ENCODE measurements at regions not wholly inside any gene's neighbourhood (a gene's known extent, or its start where the extent isn't known, plus 50 kb on each side); places are given as distances from the start of the nearest gene placed in this dataset.

- TF ChIP-seq CTCF (IDR thresholded peaks at IDR 0.05; ENCODE audit: insufficient read depth, low read length, poor library complexity, severe bottlenecking) (no peak), EZH2phosphoT487 (conservative IDR thresholded peaks at IDR 0.05; ENCODE audit: low read length) (no peak)
Observed at GRCh38 chr7:51476026-51476425, 159.4 kb upstream of the COBL start.
